Gastroesophageal sphincter (tissue), 3 donors: ENCODE measurements at regions not wholly inside any gene's neighbourhood (a gene's known extent, or its start where the extent isn't known, plus 50 kb on each side); places are given as distances from the start of the nearest gene placed in this dataset.

ENCODE experiments used
- CTCF ChIP-seq, 4 experiments: fragments of 200-600 bp in 2 of 4; fragments of 450-650 bp in 2 of 4; sonication (generic) in 1 of 4; IDR thresholded peaks; one replicate each; pipeline ENCODE4 v1.5.1; 2017 to 2019; ENCODE audit warnings: antibody characterized with exemption in 4 of 4, mild to moderate bottlenecking in 2 of 4, moderate library complexity in 2 of 4
- EP300 ChIP-seq: sonication (generic); formaldehyde crosslinking; IDR thresholded peaks from one replicate; pipeline ENCODE4 v1.6.1; 2017; ENCODE audit warnings: antibody characterized with exemption, mild to moderate bottlenecking
- POLR2A ChIP-seq, 2 donors: fragments of 450-650 bp; IDR thresholded peaks; one replicate each; pipeline ENCODE4 v1.6.1; 2017; ENCODE audit warnings: antibody characterized with exemption in 2 of 2, mild to moderate bottlenecking in 2 of 2, moderate library complexity in 1 of 2
- POLR2AphosphoS5 ChIP-seq: sonication (generic); formaldehyde crosslinking; IDR thresholded peaks from one replicate; pipeline ENCODE4 v1.6.1; 2017; ENCODE audit warnings: antibody characterized with exemption

GRCh38 chr5:97405941-97406340 is 222.9 kb upstream of the RIOK2 start:
- no peak for TF ChIP-seq CTCF (IDR thresholded peaks at IDR 0.05)
- no peak for TF ChIP-seq POLR2AphosphoS5
- no peak for TF ChIP-seq POLR2A (IDR thresholded peaks at IDR 0.05)
- TF ChIP-seq EP300, result no peak
